ENCODE measurements at regions not wholly inside any gene's neighbourhood (a gene's known extent, or its start where the extent isn't known, plus 50 kb on each side); places are given as distances from the start of the nearest gene placed in this dataset.

DNA sequence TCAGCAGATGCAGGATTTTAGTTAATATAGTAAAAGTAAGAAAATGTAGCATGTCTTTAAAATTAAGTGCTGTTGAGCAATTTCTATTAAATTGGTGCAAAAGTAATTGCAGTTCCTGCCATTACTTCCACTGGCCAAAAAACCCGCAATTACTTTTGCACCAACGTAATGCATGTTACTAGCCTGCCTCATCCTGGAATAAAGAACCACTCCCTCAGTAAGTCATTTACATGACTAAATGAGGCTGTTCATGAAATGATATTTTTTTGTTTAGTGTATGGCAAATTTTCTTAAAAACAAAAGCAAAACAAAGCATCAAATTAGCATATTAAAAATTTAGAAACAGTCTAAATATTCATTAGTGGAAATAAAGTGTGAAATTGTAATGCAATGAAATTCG lies 180.4 kb downstream of the DIPK2A start:
- TF ChIP-seq CTCF (IDR thresholded peaks at IDR 0.05): no peak
- TF ChIP-seq ZFX (IDR thresholded peaks at IDR 0.05; ENCODE audit: borderline replicate concordance): no peak

Measured in 22Rv1 (cell line).